NCI-H2196 (cell line): ENCODE measurements at regions not wholly inside any gene's neighbourhood (a gene's known extent, or its start where the extent isn't known, plus 50 kb on each side); places are given as distances from the start of the nearest gene placed in this dataset.
"Not testable (repeated sequence)": the region's sequence is repeated elsewhere in the genome, so short reads cannot be mapped to it uniquely, and the experiment has no call there.

ENCODE experiments used
- DNase-seq: peaks from one replicate; lab custom pipeline; 2025; ENCODE audit not compliant: unreplicated experiment; lab: John Stamatoyannopoulos, UW

- no peak for DNase-seq
Observed at GRCh38 chr10:109732254-109732965, 190.9 kb downstream of the XPNPEP1 start.

DNA sequence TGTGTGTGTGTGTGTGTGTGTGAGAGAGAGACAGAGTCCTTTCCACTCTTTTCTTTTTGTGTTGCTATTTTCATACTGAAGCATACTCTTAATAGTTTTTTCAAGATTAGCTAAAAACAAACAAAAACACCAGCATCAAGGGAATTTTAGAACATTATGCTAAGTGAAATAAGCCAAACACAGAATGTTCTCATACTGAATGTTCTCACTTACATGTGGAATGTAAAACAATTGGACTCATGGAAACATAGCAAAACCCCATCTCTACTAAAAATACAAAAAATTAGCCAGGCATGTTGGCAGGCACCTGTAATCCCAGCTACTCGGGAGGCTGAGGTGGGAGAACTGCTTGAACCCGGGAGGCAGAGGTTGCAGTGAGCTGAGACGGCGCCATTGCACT lies 193.4 kb downstream of the XPNPEP1 start:
- not testable (repeated sequence) for DNase-seq

- no peak for DNase-seq
Observed at GRCh38 chr10:109727436-109727835, 195.9 kb downstream of the XPNPEP1 start.

DNA sequence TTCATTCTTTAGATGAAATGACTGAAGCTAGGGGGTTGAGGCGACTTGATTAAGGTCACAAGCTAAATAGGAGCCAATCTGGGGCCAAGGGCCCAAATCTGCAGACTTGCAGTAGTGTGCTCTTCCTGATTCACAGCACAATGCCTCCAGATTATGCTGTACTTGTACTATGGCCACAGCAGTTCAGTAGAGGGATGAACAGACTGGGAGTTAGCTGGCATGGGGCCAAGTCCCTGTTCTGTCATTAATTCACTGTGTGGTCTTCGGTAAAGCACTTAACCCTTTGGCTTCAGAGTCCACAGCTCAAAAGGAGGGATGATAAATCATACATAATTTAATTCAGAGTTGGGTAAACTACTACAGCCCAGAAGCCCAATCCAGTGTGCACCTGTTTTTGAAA lies 196.8 kb downstream of the XPNPEP1 start:
- DNase-seq = no peak

DNA sequence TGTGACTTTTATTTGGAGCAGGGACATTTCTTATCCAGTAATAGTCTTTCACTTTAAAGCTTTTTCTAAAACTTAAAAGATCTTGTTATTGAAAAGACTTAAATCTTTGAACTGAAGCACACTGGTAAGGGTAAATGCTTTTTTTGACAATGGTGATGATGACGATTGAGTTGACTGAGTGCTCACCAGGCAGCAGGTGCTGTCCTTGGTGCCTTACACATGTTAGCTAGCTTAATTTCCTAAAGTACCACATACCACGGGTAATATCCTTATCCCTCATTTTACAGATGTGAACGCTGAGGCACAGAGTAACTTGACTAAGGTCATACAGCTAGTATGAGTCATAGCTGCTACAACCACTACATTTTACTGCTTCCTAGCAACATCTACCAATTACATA lies 200.0 kb downstream of the XPNPEP1 start:
- no peak for DNase-seq

- no peak for DNase-seq
Observed at GRCh38 chr10:109721453-109722064, 201.8 kb downstream of the XPNPEP1 start.

- no peak for DNase-seq
Observed at GRCh38 chr10:109706026-109706560, 217.2 kb downstream of the XPNPEP1 start.

DNA sequence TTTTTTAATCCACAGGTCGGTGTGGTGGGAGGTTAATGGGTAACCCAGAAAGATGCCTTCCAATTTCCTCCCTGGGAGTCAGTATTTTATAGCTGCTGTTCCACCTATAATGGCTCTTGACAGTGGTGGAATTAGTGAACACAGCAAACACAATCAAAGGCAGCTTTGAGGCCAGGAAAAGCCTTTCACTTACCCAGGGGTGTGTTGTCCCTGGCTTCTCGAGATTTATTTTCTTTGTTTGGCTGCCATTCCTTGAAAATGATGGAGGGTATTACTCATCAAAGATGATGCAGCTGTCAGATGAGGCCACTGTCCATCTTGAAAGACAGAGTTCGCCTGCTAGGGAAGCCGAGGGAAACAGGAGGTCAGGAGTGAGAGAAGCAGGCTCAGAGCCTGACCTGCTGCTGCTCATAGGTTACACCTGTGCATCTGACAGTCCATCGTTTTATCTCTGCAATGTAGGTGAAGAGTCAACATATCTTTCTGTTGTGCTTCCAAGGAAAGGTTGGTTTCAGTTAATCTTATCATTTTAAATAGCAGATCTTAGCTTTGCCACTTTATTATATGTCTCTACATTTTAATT lies 221.6 kb downstream of the XPNPEP1 start:
- DNase-seq = no peak

GRCh38 chr10:109698882-109699664 lies 224.2 kb downstream of the XPNPEP1 start:
- no peak for DNase-seq

DNA sequence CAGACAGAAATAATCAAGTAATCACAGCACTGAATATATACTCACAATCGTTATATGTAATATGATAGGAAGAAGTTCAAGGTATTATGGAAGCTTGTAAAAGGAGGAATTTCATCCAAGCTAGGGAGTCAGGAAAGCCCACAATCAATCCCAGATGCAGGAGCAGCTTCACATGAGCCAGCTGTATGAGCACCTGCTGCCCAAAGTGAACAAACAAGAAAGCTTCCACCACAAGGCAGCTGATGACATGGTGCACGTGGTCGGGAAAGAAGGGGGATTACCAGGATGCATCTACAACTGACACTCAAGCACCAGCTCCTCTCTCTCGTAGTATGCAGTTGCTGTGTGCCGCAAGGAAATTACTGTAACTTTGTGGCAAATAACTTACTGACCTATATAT lies 225.2 kb downstream of the XPNPEP1 start:
- DNase-seq = no peak

DNA sequence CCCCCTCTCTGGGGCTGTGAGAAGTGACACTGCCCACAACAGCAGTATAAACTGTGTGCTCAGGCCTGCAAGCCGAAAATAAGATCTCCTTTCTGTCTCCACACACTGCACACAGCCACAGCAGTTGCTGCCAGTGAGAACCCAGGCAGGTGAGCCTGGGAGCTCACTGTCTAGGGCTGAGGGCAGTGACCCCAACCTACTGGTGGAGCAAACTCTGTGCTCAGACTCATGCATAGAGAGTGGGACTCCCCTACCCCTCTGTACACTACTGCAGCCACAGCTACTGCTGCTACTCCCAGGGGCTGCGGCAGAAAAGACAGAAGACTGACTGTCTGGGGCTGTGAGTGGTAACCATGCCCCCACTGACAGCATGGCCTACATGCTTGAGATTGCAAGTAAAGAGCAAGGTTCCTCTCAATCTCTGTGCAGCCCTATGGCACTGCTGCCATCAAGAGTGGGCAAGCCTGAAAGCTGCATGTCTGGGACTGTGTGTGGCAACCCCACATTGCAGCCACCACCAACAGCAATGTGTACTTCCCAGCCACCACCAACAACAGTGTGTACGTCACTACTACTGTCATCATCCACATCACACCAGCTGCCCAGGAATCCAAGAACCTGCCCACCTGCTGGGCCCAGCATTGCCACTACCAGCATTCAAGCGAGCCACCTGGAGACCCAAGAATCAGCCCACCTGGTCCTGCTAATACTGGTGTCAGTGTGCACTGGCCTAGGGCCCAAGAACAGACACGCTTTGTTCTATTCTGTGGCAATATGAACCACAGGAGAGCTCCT lies 226.1 kb downstream of the XPNPEP1 start:
- no peak for DNase-seq

DNA sequence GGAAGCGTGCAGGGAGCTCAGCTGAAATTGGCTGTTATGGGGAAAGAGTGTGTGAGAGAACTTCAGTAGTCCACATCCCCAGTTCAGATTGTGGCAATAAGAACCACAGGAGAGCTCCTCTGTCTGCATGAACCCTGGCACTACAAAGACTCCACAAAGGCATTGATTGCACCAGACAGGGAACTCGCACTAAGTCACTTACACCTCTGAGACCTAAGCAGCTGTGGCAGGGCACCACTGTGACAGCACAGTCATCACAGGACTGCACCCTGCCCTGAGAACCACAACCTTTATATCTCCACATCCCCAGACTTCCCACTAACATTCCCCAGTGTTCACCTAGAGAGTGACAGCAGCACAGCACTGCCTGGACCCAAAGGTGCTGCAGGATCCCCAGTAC lies 226.8 kb downstream of the XPNPEP1 start:
- DNase-seq = no peak

- no peak for DNase-seq
Observed at GRCh38 chr10:109695988-109696387, 227.3 kb downstream of the XPNPEP1 start.

GRCh38 chr10:109689785-109690184 lies 233.5 kb downstream of the XPNPEP1 start:
- DNase-seq = no peak

GRCh38 chr10:109679478-109679877 lies 243.8 kb downstream of the XPNPEP1 start:
- DNase-seq = no peak

- no peak for DNase-seq
Observed at GRCh38 chr10:109678857-109679256, 244.5 kb downstream of the XPNPEP1 start.

GRCh38 chr10:109676703-109677102 lies 246.6 kb downstream of the XPNPEP1 start:
- no peak for DNase-seq

- no peak for DNase-seq
Observed at GRCh38 chr10:109668703-109669102, 254.6 kb downstream of the XPNPEP1 start.

DNA sequence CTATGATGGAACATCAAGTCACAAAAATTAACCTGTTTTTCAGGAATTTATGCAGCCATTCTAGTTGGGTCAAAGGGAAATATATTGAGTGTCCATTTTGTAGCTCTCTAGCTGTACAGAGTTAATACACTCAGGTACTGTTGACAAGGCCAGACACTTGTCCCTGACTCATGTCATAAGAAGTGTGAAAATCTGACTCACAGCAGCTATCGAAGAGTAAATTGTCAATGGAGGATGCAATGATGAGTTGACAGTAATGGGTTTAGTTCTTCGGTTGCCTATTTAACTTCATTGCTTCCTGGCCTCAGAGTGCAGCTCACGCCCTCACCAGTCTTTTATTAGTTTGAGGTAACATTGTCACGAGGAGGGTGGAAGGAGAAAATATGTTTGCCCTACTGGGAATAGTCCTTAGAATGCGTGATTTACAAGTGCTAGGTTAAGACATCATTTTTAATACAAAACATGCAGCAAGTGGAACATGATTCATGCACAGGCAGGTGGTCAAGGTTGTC lies 255.1 kb downstream of the XPNPEP1 start:
- DNase-seq = no peak

DNA sequence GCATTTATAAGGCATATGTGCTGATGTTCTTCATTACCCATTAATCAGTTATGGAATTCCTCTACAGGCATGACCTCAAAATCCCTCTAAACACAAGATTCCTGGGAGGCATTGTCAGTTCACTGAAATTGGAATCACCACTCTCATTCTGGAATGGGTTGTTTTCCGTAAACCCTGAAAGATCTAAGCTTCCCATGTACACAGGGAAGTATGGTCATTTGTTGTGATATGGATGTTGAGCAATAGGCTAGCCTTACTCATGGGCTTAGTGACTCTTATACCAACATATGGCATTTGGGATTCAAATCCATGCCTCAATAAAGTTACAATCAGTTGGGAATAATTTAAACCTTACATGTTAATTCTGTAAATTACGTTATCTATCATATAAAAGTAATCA lies 258.0 kb downstream of the XPNPEP1 start:
- DNase-seq = no peak
